PC-3 (cell line): ENCODE measurements at regions not wholly inside any gene's neighbourhood (a gene's known extent, or its start where the extent isn't known, plus 50 kb on each side); places are given as distances from the start of the nearest gene placed in this dataset.
A peak's percentile ranks its signal among the peaks of the same experiment; 100 is the strongest.

Experiments used
- ATAC-seq: fragments of 200-7000 bp; cut with Tn5 transposase; 2 replicates; pipeline ENCODE4 v1.9.1; 2020; ENCODE audit warnings: mild to moderate bottlenecking, moderate library complexity
- BruUV-seq: library from RNA; stranded (reverse); fragments of 400-500 nt; replicated peaks from 2 replicates; lab custom pipeline; 2021; lab: Mats Ljungman, UMichigan
- CTCF ChIA-PET: fragments of 300-600 bp; sonication (Branson Sonifier 250); formaldehyde crosslinking; loops from one replicate; lab custom pipeline; 2022; ENCODE audit warnings: antibody characterized with exemption; lab: Charles Lee
- POLR2A ChIA-PET: fragments of 300-600 bp; sonication (Branson Sonifier 250); formaldehyde crosslinking; loops from one replicate; lab custom pipeline; 2022; ENCODE audit warnings: antibody characterized with exemption; ENCODE audit not compliant: unreplicated experiment; lab: Charles Lee
- DNase-seq: peaks from one replicate; pipeline ENCODE4 v3.0.0-alpha.2; 2015
- H2AFZ ChIP-seq: fragments of 300-600 bp; sonication (generic); 2 replicates; pipeline ENCODE4 v1.6.0; 2016; ENCODE audit warnings: antibody characterized with exemption, low read length
- H3F3A ChIP-seq: fragments of 300-600 bp; sonication (generic); one replicate; pipeline ENCODE4 v1.6.0; 2017; ENCODE audit warnings: antibody characterized with exemption, low read length, control low read depth, mild to moderate bottlenecking; ENCODE audit not compliant: unreplicated experiment
- H3K27ac ChIP-seq: fragments of 300-600 bp; sonication (generic); 2 replicates; pipeline ENCODE4 v1.5.1; 2016; ENCODE audit warnings: mild to moderate bottlenecking, low read length
- H3K27me3 ChIP-seq: fragments of 300-600 bp; sonication (generic); 2 replicates; pipeline ENCODE4 v1.6.1; 2016; ENCODE audit warnings: low read length, mixed read lengths
- H3K36me3 ChIP-seq: fragments of 300-600 bp; sonication (generic); 2 replicates; pipeline ENCODE4 v1.6.1; 2016; ENCODE audit warnings: low read depth, mixed run types, low read length, mixed read lengths
- H3K4me1 ChIP-seq: fragments of 300-600 bp; sonication (generic); 2 replicates; pipeline ENCODE4 v1.5.1; 2016; ENCODE audit warnings: low read length; ENCODE audit not compliant: insufficient read depth
- H3K4me2 ChIP-seq: fragments of 300-600 bp; sonication (generic); 2 replicates; pipeline ENCODE4 v1.6.0; 2016; ENCODE audit warnings: low read length
- H3K4me3 ChIP-seq: fragments of 300-600 bp; sonication (generic); 2 replicates; pipeline ENCODE4 v1.5.1; 2016; ENCODE audit warnings: mild to moderate bottlenecking, low read length, mixed read lengths
- H3K79me2 ChIP-seq: fragments of 300-600 bp; sonication (generic); 2 replicates; pipeline ENCODE4 v1.6.1; 2017; ENCODE audit warnings: low read length, mixed read lengths
- H3K9ac ChIP-seq: fragments of 300-600 bp; sonication (generic); 2 replicates; pipeline ENCODE4 v1.6.0; 2016; ENCODE audit warnings: mild to moderate bottlenecking, low read length
- H3K9me2 ChIP-seq: fragments of 300-600 bp; sonication (generic); replicated peaks from 2 replicates; pipeline ENCODE4 v1.6.1; 2016; ENCODE audit warnings: mixed run types, low read length, mixed read lengths
- H3K9me3 ChIP-seq: fragments of 300-600 bp; sonication (generic); 2 replicates; pipeline ENCODE4 v1.6.1; 2016; ENCODE audit warnings: low read length, mixed read lengths
- H4K20me1 ChIP-seq: fragments of 300-600 bp; sonication (generic); 2 replicates; pipeline ENCODE4 v1.6.1; 2016; ENCODE audit warnings: low read length, mixed read lengths
- CTCF ChIP-seq: fragments of 300-600 bp; sonication (generic); conservative IDR thresholded peaks from 2 replicates; pipeline ENCODE4 v1.5.1; 2017; ENCODE audit warnings: antibody characterized with exemption, low read depth, mild to moderate bottlenecking, low read length
- EZH2 ChIP-seq: fragments of 300-600 bp; sonication (generic); IDR thresholded peaks from one replicate; pipeline ENCODE4 v1.6.1; 2017; ENCODE audit warnings: antibody characterized with exemption, mild to moderate bottlenecking, low read length; ENCODE audit not compliant: unreplicated experiment
- EZH2phosphoT487 ChIP-seq: fragments of 300-600 bp; sonication (generic); IDR thresholded peaks from 2 replicates; pipeline ENCODE4 v1.6.1; 2018; ENCODE audit warnings: mild to moderate bottlenecking, antibody characterized with exemption, low read length, borderline replicate concordance
- intact Hi-C: fragments of 100-400 bp; cut with micrococcal nuclease; formaldehyde crosslinking; loops from 2 replicates; pipeline ENCODE4 v1.9.0; 2023

GRCh38 chr1:60732977-60733401, 349.4 kb upstream of the NFIA start:
- no peak overlapping the region for H3K4me3 ChIP-seq
- no peak overlapping the region for H3K4me2 ChIP-seq
- no peaks in the 10 kb centered on the region for H3K36me3 ChIP-seq
- no peak for DNase-seq
- no peaks in the 10 kb centered on the region for H4K20me1 ChIP-seq
- TF ChIP-seq EZH2: no peak
- no peak for TF ChIP-seq EZH2phosphoT487
- TF ChIP-seq CTCF: no peak
- H3K9me2 ChIP-seq: no peaks in the 10 kb centered on the region
- H3K9ac ChIP-seq: no peak overlapping the region
- no peaks in the 10 kb centered on the region for H3K4me1 ChIP-seq
- H3K27ac ChIP-seq: no peak overlapping the region
- H3K27me3 ChIP-seq: no peaks in the 10 kb centered on the region
- ChIA-PET POLR2A (no interaction called here), CTCF (no interaction called here)
- no peaks in the 10 kb centered on the region for H3K79me2 ChIP-seq
- intact Hi-C loops: no loop called here
- H2AFZ ChIP-seq: no peak overlapping the region
- H3F3A ChIP-seq: no peaks in the 10 kb centered on the region
- BruUV-seq: no TSS peak
- no peaks in the 10 kb centered on the region for H3K9me3 ChIP-seq
- ATAC-seq: no peak

GRCh38 chr1:60731321-60731720, 351.0 kb upstream of the NFIA start:
- DNase-seq (no peak), ATAC-seq (no peak)
- H3K4me2 ChIP-seq: no peak overlapping the region
- no peak overlapping the region for H3K27ac ChIP-seq
- H3K4me3 ChIP-seq: no peak overlapping the region
- H3K9ac ChIP-seq: no peak overlapping the region
- no peaks in the 10 kb centered on the region for H3K9me2 ChIP-seq
- H2AFZ ChIP-seq: no peak overlapping the region
- intact Hi-C loops: no loop called here
- no peaks in the 10 kb centered on the region for H3K79me2 ChIP-seq
- TF ChIP-seq EZH2phosphoT487 (no peak), EZH2 (no peak), CTCF (no peak)
- no TSS peak for BruUV-seq
- H3K27me3 ChIP-seq: no peaks in the 10 kb centered on the region
- ChIA-PET POLR2A (no interaction called here), CTCF (no interaction called here)
- H3K36me3 ChIP-seq: no peaks in the 10 kb centered on the region
- no peaks in the 10 kb centered on the region for H3K9me3 ChIP-seq
- no peaks in the 10 kb centered on the region for H3F3A ChIP-seq
- no peaks in the 10 kb centered on the region for H4K20me1 ChIP-seq
- H3K4me1 ChIP-seq: no peaks in the 10 kb centered on the region

- Histone ChIP-seq H3K27me3 (no peaks in the 10 kb centered on the region), H3K36me3 (no peaks in the 10 kb centered on the region), H3K79me2 (no peaks in the 10 kb centered on the region), H3F3A (no peaks in the 10 kb centered on the region), H3K27ac (no peak overlapping the region), H3K4me1 (no peaks in the 10 kb centered on the region), H3K9ac (no peak overlapping the region), H4K20me1 (no peaks in the 10 kb centered on the region), H3K9me2 (no peaks in the 10 kb centered on the region), H3K4me3 (no peak overlapping the region), H2AFZ (no peak overlapping the region), H3K4me2 (no peak overlapping the region), H3K9me3 (no peaks in the 10 kb centered on the region)
- no TSS peak for BruUV-seq
- DNase-seq (peak; percentile 48), ATAC-seq (no peak)
- intact Hi-C loops: no loop called here
- ChIA-PET POLR2A (no interaction called here), CTCF (no interaction called here)
- TF ChIP-seq EZH2phosphoT487 (no peak), EZH2 (no peak), CTCF (no peak)
These were observed 354.8 kb upstream of the NFIA start for GRCh38 chr1:60727552-60727951.
